KMS-11 (cell line): ENCODE measurements at regions not wholly inside any gene's neighbourhood (a gene's known extent, or its start where the extent isn't known, plus 50 kb on each side); places are given as distances from the start of the nearest gene placed in this dataset.

Source experiments
- H2AFZ ChIP-seq: fragments of 200-600 bp; sonication (generic); 2 replicates; pipeline ENCODE4 v1.6.1; 2016; ENCODE audit warnings: antibody characterized with exemption, mixed run types, low read depth
- H3K27ac ChIP-seq: fragments of 200-600 bp; sonication (generic); 2 replicates; pipeline ENCODE4 v1.6.1; 2016; ENCODE audit warnings: mild to moderate bottlenecking, mixed run types
- H3K27me3 ChIP-seq: fragments of 200-600 bp; sonication (generic); 2 replicates; pipeline ENCODE4 v1.6.1; 2017; ENCODE audit warnings: mild to moderate bottlenecking, low read depth, mixed run types, moderate library complexity; ENCODE audit not compliant: insufficient read depth
- H3K36me3 ChIP-seq: fragments of 200-600 bp; sonication (generic); 2 replicates; pipeline ENCODE4 v1.6.1; 2017; ENCODE audit warnings: mild to moderate bottlenecking, mixed run types; ENCODE audit not compliant: insufficient read depth
- H3K4me1 ChIP-seq: fragments of 200-600 bp; sonication (generic); 2 replicates; pipeline ENCODE4 v1.6.1; 2016; ENCODE audit warnings: mild to moderate bottlenecking, low read depth, mixed run types; ENCODE audit not compliant: poor library complexity, severe bottlenecking
- H3K4me2 ChIP-seq: fragments of 200-600 bp; sonication (generic); 2 replicates; pipeline ENCODE4 v1.7.0; 2016; ENCODE audit warnings: mild to moderate bottlenecking, mixed run types
- H3K4me3 ChIP-seq: fragments of 200-600 bp; sonication (generic); IDR thresholded peaks from 2 replicates; pipeline ENCODE4 v1.6.1; 2017; ENCODE audit warnings: low read depth, low read length, mixed read lengths; ENCODE audit not compliant: insufficient read depth
- H3K79me2 ChIP-seq: fragments of 200-600 bp; sonication (generic); 2 replicates; pipeline ENCODE4 v1.6.1; 2016; ENCODE audit warnings: low read depth, mixed run types; ENCODE audit not compliant: insufficient read depth
- H3K9ac ChIP-seq: fragments of 200-600 bp; sonication (generic); 2 replicates; pipeline ENCODE4 v1.6.1; 2016; ENCODE audit warnings: mild to moderate bottlenecking, mixed run types
- H4K20me1 ChIP-seq: fragments of 200-600 bp; sonication (generic); 2 replicates; pipeline ENCODE4 v1.6.1; 2016; ENCODE audit warnings: mild to moderate bottlenecking, mixed run types; ENCODE audit not compliant: insufficient read depth
- TF ChIP-seq, protein P1 (sequence below): fragments of 200-600 bp; sonication (generic); conservative IDR thresholded peaks from 2 replicates; pipeline ENCODE4 v1.6.1; 2017; ENCODE audit warnings: low read depth, mild to moderate bottlenecking, antibody characterized with exemption, low read length, moderate library complexity, mixed read lengths

DNA sequence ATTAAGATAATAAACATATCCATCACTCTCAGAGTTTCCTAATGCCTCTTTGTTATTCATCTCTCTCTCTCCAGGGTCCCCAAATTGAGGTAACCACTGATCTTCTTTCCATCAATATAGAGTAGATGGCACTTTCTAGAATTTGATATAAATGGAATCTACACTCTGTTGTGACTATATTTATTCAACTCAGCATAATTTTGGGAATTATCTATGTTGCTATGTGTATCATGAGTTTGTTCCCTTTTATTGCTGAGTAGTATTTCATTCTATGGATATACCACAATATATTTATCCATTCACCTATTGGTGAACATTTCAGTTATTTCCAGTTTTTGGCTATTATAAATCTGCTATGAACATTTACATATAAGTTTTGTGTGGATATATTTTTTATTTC, 230.7 kb downstream of the HLX start:
- Histone ChIP-seq H3K4me3 (no peak overlapping the region), H3K36me3 (no peaks in the 10 kb centered on the region), H3K4me2 (no peak overlapping the region), H4K20me1 (no peaks in the 10 kb centered on the region), H3K79me2 (no peaks in the 10 kb centered on the region), H3K27ac (no peak overlapping the region), H3K27me3 (no peaks in the 10 kb centered on the region), H3K9ac (no peak overlapping the region), H3K4me1 (no peaks in the 10 kb centered on the region), H2AFZ (no peak overlapping the region)
- TF ChIP-seq, protein P1, sequence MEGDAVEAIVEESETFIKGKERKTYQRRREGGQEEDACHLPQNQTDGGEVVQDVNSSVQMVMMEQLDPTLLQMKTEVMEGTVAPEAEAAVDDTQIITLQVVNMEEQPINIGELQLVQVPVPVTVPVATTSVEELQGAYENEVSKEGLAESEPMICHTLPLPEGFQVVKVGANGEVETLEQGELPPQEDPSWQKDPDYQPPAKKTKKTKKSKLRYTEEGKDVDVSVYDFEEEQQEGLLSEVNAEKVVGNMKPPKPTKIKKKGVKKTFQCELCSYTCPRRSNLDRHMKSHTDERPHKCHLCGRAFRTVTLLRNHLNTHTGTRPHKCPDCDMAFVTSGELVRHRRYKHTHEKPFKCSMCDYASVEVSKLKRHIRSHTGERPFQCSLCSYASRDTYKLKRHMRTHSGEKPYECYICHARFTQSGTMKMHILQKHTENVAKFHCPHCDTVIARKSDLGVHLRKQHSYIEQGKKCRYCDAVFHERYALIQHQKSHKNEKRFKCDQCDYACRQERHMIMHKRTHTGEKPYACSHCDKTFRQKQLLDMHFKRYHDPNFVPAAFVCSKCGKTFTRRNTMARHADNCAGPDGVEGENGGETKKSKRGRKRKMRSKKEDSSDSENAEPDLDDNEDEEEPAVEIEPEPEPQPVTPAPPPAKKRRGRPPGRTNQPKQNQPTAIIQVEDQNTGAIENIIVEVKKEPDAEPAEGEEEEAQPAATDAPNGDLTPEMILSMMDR, result no peak

DNA sequence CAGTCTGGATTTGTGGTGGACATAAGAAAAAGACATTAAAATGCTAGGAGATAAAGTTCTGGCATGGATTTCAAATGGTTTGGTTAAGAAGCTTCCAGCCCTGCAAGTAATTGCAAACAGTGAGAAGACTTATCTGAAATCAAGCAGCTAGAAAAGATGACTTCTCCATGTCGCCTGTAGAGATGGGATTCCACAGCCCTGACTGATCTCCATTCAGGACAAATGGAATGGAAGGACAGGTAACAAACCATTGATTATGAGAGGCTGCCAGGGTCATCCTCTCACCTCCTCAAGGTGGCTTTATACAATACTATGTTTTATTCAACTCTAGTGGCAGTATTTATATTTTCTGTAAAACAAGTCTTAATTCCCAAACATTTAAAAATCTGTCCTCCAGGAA, 237.9 kb downstream of the HLX start:
- no peak overlapping the region for H3K4me3 ChIP-seq
- H2AFZ ChIP-seq, result no peak overlapping the region
- TF ChIP-seq, protein P1, result no peak
- H3K4me2 ChIP-seq, result no peak overlapping the region
- no peaks in the 10 kb centered on the region for H3K79me2 ChIP-seq
- no peaks in the 10 kb centered on the region for H3K4me1 ChIP-seq
- H3K27me3 ChIP-seq, result no peaks in the 10 kb centered on the region
- no peak overlapping the region for H3K9ac ChIP-seq
- H4K20me1 ChIP-seq, result no peaks in the 10 kb centered on the region
- no peak overlapping the region for H3K27ac ChIP-seq
- H3K36me3 ChIP-seq, result no peaks in the 10 kb centered on the region

DNA sequence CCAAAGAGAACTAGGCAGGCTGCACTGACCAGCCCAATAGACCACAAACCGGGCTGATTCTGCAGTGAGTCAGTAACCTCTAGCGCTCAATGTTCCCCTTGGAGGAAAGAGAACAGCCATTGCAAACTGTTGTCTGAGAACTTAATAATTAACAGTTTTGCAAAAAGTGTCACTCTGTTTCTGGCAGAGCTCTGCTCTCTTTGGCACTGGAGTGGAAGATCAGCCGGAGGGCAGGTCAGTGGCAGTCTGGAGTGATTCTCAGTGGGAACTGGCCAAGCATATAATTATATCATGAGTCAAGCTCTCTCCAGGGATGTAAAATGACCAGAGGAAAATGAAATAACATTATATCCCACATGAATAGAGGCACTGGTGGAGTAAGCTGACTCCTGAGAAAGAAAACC, 238.3 kb downstream of the HLX start:
- Histone ChIP-seq H2AFZ (no peak overlapping the region), H4K20me1 (no peaks in the 10 kb centered on the region), H3K27ac (no peak overlapping the region), H3K27me3 (no peaks in the 10 kb centered on the region), H3K9ac (no peak overlapping the region), H3K4me2 (no peak overlapping the region), H3K4me3 (no peak overlapping the region), H3K79me2 (no peaks in the 10 kb centered on the region), H3K36me3 (no peaks in the 10 kb centered on the region), H3K4me1 (no peaks in the 10 kb centered on the region)
- TF ChIP-seq, protein P1, result no peak

DNA sequence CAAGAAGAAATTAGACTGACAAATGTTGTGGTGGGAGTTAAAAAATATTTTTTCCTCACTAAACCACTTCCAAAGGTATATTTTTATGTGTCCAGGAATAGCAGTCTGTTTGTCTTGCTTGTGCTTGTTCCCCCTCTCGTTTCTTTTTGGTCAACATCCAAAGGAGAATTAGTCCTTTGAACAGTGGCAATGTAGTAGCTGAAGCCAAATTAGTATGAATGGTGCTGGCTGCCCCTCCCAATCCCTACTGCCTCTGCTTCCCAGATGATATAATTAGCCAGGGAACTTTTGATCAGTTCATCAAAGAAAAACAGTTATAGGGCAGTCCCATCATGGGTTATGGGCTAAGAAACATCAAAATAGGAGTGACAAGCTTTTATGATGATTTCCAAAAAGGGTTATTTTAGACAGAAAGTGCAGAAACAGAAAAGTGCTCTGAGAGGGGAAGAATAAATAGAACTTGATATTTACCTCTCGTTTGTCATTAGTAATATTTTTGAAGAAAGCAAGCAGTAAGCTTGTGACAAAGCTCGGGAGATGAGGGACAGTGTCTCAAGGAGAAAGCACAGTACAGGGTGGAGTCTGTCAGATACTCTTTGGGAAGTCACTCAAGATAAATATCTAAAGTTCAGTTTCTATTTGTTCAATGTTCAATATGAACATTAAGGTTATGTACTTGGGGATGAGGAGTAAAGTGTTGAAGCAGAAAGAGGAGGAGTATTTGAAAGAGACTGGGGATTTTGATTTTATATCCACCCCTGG, 239.1 kb downstream of the HLX start:
- Histone ChIP-seq H3K4me1 (no peaks in the 10 kb centered on the region), H2AFZ (no peak overlapping the region), H3K79me2 (no peaks in the 10 kb centered on the region), H3K27me3 (no peaks in the 10 kb centered on the region), H3K4me3 (no peak overlapping the region), H3K9ac (no peak overlapping the region), H4K20me1 (no peaks in the 10 kb centered on the region), H3K4me2 (no peak overlapping the region), H3K36me3 (no peaks in the 10 kb centered on the region), H3K27ac (no peak overlapping the region)
- TF ChIP-seq, protein P1, result no peak
